Hepatocyte (in vitro differentiated cells): ENCODE measurements at regions not wholly inside any gene's neighbourhood (a gene's known extent, or its start where the extent isn't known, plus 50 kb on each side); places are given as distances from the start of the nearest gene placed in this dataset.
"Not testable (repeated sequence)": the region's sequence is repeated elsewhere in the genome, so short reads cannot be mapped to it uniquely, and the experiment has no call there.

ENCODE experiments used
- DNase-seq: peaks from one replicate; pipeline ENCODE4 v3.0.0-alpha.2; 2016; ENCODE audit warnings: low spot score
- H2AFZ ChIP-seq: fragments of 200-600 bp; sonication (generic); 2 replicates; pipeline ENCODE4 v1.6.0; 2016; ENCODE audit warnings: antibody characterized with exemption, mild to moderate bottlenecking
- H3K27ac ChIP-seq: fragments of 200-600 bp; sonication (generic); 2 replicates; pipeline ENCODE4 v1.5.1; 2016; ENCODE audit warnings: mild to moderate bottlenecking
- H3K27me3 ChIP-seq: fragments of 200-600 bp; sonication (generic); 2 replicates; pipeline ENCODE4 v1.6.1; 2016
- H3K36me3 ChIP-seq: fragments of 200-600 bp; sonication (generic); replicated peaks from 2 replicates; pipeline ENCODE4 v1.5.1; 2016; ENCODE audit warnings: low read depth; ENCODE audit not compliant: insufficient read depth
- H3K4me1 ChIP-seq: fragments of 200-600 bp; sonication (generic); 2 replicates; pipeline ENCODE4 v1.5.1; 2016; ENCODE audit warnings: mild to moderate bottlenecking, moderate library complexity; ENCODE audit not compliant: insufficient read depth
- H3K4me2 ChIP-seq: fragments of 200-600 bp; sonication (generic); 2 replicates; pipeline ENCODE4 v1.6.0; 2016
- H3K4me3 ChIP-seq: fragments of 200-600 bp; sonication (generic); 2 replicates; pipeline ENCODE4 v1.5.1; 2016; ENCODE audit warnings: mild to moderate bottlenecking
- H3K79me2 ChIP-seq: fragments of 200-600 bp; sonication (generic); 2 replicates; pipeline ENCODE4 v1.6.0; 2017; ENCODE audit warnings: mild to moderate bottlenecking
- H3K9me2 ChIP-seq: fragments of 200-600 bp; sonication (generic); replicated peaks from 2 replicates; pipeline ENCODE4 v1.6.0; 2017; ENCODE audit warnings: mild to moderate bottlenecking; ENCODE audit not compliant: insufficient read depth
- H3K9me3 ChIP-seq: fragments of 200-600 bp; sonication (generic); 2 replicates; pipeline ENCODE4 v1.5.1; 2016; ENCODE audit warnings: low read depth, mild to moderate bottlenecking
- H4K20me1 ChIP-seq: fragments of 200-600 bp; sonication (generic); 2 replicates; pipeline ENCODE4 v1.6.0; 2016; ENCODE audit warnings: mild to moderate bottlenecking; ENCODE audit not compliant: insufficient read depth, poor library complexity, severe bottlenecking
- CTCF ChIP-seq: fragments of 200-600 bp; sonication (generic); IDR thresholded peaks from 2 replicates; pipeline ENCODE4 v1.5.1; 2016; ENCODE audit warnings: antibody characterized with exemption, mild to moderate bottlenecking; ENCODE audit not compliant: poor library complexity
- EZH2 ChIP-seq: fragments of 200-600 bp; sonication (generic); IDR thresholded peaks from 2 replicates; pipeline ENCODE4 v1.6.1; 2016; ENCODE audit warnings: antibody characterized with exemption, mild to moderate bottlenecking, borderline replicate concordance
- EZH2phosphoT487 ChIP-seq: fragments of 200-600 bp; sonication (generic); IDR thresholded peaks from one replicate; pipeline ENCODE4 v1.6.1; 2018; ENCODE audit warnings: antibody characterized with exemption, mild to moderate bottlenecking, low read depth, moderate library complexity; ENCODE audit not compliant: unreplicated experiment, severe bottlenecking
- WGBS: methylation state at CpG from one replicate; pipeline ENCODE4 v1.1.6; 2016; ENCODE audit warnings: low lambda C conversion rate; ENCODE audit errors: missing lambda C conversion rate; 5-methylcytosine and 5-hydroxymethylcytosine counted together

GRCh38 chr2:35963357-35963756 is 392.2 kb upstream of the CRIM1 start:
- Histone ChIP-seq H2AFZ (no peak overlapping the region), H3K79me2 (no peaks in the 10 kb centered on the region), H3K9me3 (no peaks in the 10 kb centered on the region), H3K4me3 (no peak overlapping the region), H3K4me2 (no peak overlapping the region), H3K27ac (no peak overlapping the region), H3K36me3 (no peaks in the 10 kb centered on the region), H3K27me3 (no peaks in the 10 kb centered on the region), H3K4me1 (no peaks in the 10 kb centered on the region), H3K9me2 (no peaks in the 10 kb centered on the region), H4K20me1 (no peaks in the 10 kb centered on the region)
- DNase-seq: no peak
- TF ChIP-seq CTCF (no peak), EZH2 (no peak), EZH2phosphoT487 (no peak)
- WGBS: 89% methylated on average over 2 of the region's 2 CpGs

GRCh38 chr2:35962585-35963146 is 392.9 kb upstream of the CRIM1 start:
- Histone ChIP-seq H3K4me1 (no peaks in the 10 kb centered on the region), H3K79me2 (no peaks in the 10 kb centered on the region), H4K20me1 (no peaks in the 10 kb centered on the region), H3K36me3 (no peaks in the 10 kb centered on the region), H3K9me3 (no peaks in the 10 kb centered on the region), H3K9me2 (no peaks in the 10 kb centered on the region), H2AFZ (no peak overlapping the region), H3K27ac (no peak overlapping the region), H3K4me3 (no peak overlapping the region), H3K4me2 (no peak overlapping the region), H3K27me3 (no peaks in the 10 kb centered on the region)
- TF ChIP-seq CTCF (no peak), EZH2 (no peak), EZH2phosphoT487 (no peak)
- no peak for DNase-seq
- 94% methylated on average over 4 of the region's 4 CpGs for WGBS

- Histone ChIP-seq H4K20me1 (no peaks in the 10 kb centered on the region), H3K79me2 (no peaks in the 10 kb centered on the region), H3K4me1 (no peaks in the 10 kb centered on the region), H3K27ac (no peak overlapping the region), H2AFZ (no peak overlapping the region), H3K4me3 (no peak overlapping the region), H3K4me2 (no peak overlapping the region), H3K36me3 (no peaks in the 10 kb centered on the region), H3K9me2 (no peaks in the 10 kb centered on the region), H3K9me3 (no peaks in the 10 kb centered on the region), H3K27me3 (no peaks in the 10 kb centered on the region)
- TF ChIP-seq CTCF: no peak
- TF ChIP-seq EZH2: no peak
- no peak for TF ChIP-seq EZH2phosphoT487
- DNase-seq: no peak
- WGBS: 47% methylated on average over 1 of the region's 1 CpG
These were observed 395.0 kb upstream of the CRIM1 start for GRCh38 chr2:35960596-35960995.

- 93% methylated on average over 10 of the region's 10 CpGs for WGBS
- not testable (repeated sequence) for H3K9me2 ChIP-seq
These were observed 398.5 kb upstream of the CRIM1 start for GRCh38 chr2:35957053-35957452.

More at GRCh38 chr2:35957053-35957452, 398.5 kb upstream of the CRIM1 start:
- DNase-seq, H3K27ac ChIP-seq, H2AFZ ChIP-seq, H3K4me1 ChIP-seq, H4K20me1 ChIP-seq, H3K9me3 ChIP-seq, H3K36me3 ChIP-seq, H3K4me2 ChIP-seq, H3K27me3 ChIP-seq, H3K79me2 ChIP-seq, H3K4me3 ChIP-seq: not testable (repeated sequence)
